ENCODE measurements at regions not wholly inside any gene's neighbourhood (a gene's known extent, or its start where the extent isn't known, plus 50 kb on each side); places are given as distances from the start of the nearest gene placed in this dataset.

GRCh38 chr4:114200026-114200425 is 220.6 kb upstream of the ARSJ start:
- CTCF ChIA-PET = interaction anchor here (1.4 kb wide), 1 partner anchor 8 kb away, joined by 7 read pairs; no protein-coding TSS in a partner anchor
- DNase-seq (ENCODE audit: extremely low spot score) = no peak
- POLR2A ChIA-PET = no interaction called here
- TF ChIP-seq CTCF (IDR thresholded peaks at IDR 0.05; ENCODE audit: control extremely low read depth, extremely low read depth, low read depth, missing control alignments) = no peak

GRCh38 chr4:114205261-114205660 is 225.8 kb upstream of the ARSJ start:
- CTCF ChIA-PET = no interaction called here
- DNase-seq (ENCODE audit: extremely low spot score) = no peak
- no peak for TF ChIP-seq CTCF (IDR thresholded peaks at IDR 0.05; ENCODE audit: control extremely low read depth, extremely low read depth, low read depth, missing control alignments)
- POLR2A ChIA-PET = no interaction called here

GRCh38 chr4:114208574-114209151 is 229.2 kb upstream of the ARSJ start:
- no peak for DNase-seq (ENCODE audit: extremely low spot score)
- TF ChIP-seq CTCF (IDR thresholded peaks at IDR 0.05; ENCODE audit: control extremely low read depth, extremely low read depth, low read depth, missing control alignments) = no peak
- ChIA-PET POLR2A (no interaction called here), CTCF (no interaction called here)

- DNase-seq (ENCODE audit: extremely low spot score) = no peak
- ChIA-PET POLR2A (no interaction called here), CTCF (no interaction called here)
- no peak for TF ChIP-seq CTCF (IDR thresholded peaks at IDR 0.05; ENCODE audit: control extremely low read depth, extremely low read depth, low read depth, missing control alignments)
These were observed 230.1 kb upstream of the ARSJ start for GRCh38 chr4:114209584-114209983.

- no peak for DNase-seq (ENCODE audit: extremely low spot score)
- no peak for TF ChIP-seq CTCF (IDR thresholded peaks at IDR 0.05; ENCODE audit: control extremely low read depth, extremely low read depth, low read depth, missing control alignments)
- CTCF ChIA-PET = no interaction called here
- POLR2A ChIA-PET = no interaction called here
These were observed 232.1 kb upstream of the ARSJ start for GRCh38 chr4:114211556-114211955.

- no peak for DNase-seq (ENCODE audit: extremely low spot score)
- ChIA-PET CTCF (no interaction called here), POLR2A (no interaction called here)
- no peak for TF ChIP-seq CTCF (IDR thresholded peaks at IDR 0.05; ENCODE audit: control extremely low read depth, extremely low read depth, low read depth, missing control alignments)
These were observed 237.8 kb upstream of the ARSJ start for GRCh38 chr4:114217150-114217817.
